IPS DF 4.7 (cell line): ENCODE measurements at regions not wholly inside any gene's neighbourhood (a gene's known extent, or its start where the extent isn't known, plus 50 kb on each side); places are given as distances from the start of the nearest gene placed in this dataset.
"Not testable (repeated sequence)": the region's sequence is repeated elsewhere in the genome, so short reads cannot be mapped to it uniquely, and the experiment has no call there.

Source experiments
- DNase-seq: peaks from one replicate; pipeline ENCODE4 v3.0.0-alpha.2; 2013; ENCODE audit warnings: low spot score; ENCODE audit errors: extremely low read depth

- no peak for DNase-seq
These were observed 98.1 kb upstream of the TAF11L2 start for GRCh38 chr5:17399931-17400330.

DNA sequence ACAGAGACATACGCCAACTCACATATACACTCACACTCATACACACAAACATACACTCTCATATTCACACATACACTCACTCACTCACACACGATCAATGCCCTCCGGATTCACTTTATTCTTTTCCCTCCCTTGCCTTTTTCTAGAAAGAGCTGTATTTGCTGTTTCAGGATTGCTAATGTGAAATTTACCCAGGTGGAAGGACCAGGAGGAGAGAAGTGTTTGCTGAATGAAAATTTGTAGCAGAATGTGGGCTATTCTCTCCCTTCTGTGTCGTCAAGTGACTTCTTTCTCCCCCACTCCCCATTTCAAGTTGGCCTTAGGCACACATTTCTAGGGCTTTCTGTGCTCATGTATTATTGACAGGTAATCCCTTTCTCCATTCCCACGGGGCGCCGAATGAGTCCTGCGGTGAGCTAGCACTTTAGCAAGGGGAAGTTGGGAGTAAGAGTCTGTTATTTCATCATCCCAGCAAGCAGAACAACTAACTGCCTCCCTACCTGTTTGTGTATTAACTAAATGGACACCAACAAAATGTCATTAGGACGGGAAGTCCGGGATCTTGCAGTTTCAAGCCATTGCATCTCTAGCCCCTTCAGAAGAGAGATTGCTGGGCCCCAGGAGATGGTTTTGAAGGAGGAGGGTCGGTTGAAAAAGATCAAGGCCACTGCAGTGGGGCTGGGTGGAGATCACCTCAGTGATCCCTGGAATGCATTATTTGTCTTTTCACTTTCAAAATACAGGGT lies 97.1 kb upstream of the TAF11L2 start:
- DNase-seq = peak; percentile 25

- DNase-seq = peak; percentile 51
These were observed 96.4 kb upstream of the TAF11L2 start for GRCh38 chr5:17401470-17402288.

GRCh38 chr5:17402289-17403121 lies 95.5 kb upstream of the TAF11L2 start:
- no peak for DNase-seq

GRCh38 chr5:17403695-17404490 lies 94.1 kb upstream of the TAF11L2 start:
- no peak for DNase-seq

- no peak for DNase-seq
These were observed 92.1 kb upstream of the TAF11L2 start for GRCh38 chr5:17405976-17406375.

DNA sequence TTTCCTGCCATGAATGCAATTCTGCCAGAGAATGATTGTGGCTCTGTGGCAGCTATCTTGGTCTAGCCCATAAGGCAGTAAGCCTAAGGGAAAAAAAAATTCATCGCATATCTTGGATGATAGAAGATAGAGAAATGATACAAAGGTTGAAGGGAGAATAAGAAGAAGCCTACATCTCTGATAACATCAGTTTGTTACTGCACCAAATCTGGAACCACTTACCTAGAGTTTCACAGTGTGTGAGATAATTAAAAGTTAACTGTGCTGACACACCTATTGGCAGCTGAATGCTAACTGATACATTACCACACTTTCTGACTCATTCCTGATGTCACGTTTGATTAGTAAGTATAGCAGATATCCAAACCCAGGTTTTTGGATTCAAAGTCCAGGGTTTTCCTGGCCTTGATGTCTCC lies 91.6 kb upstream of the TAF11L2 start:
- no peak for DNase-seq

GRCh38 chr5:17411436-17412402 lies 86.3 kb upstream of the TAF11L2 start:
- DNase-seq = no peak

DNA sequence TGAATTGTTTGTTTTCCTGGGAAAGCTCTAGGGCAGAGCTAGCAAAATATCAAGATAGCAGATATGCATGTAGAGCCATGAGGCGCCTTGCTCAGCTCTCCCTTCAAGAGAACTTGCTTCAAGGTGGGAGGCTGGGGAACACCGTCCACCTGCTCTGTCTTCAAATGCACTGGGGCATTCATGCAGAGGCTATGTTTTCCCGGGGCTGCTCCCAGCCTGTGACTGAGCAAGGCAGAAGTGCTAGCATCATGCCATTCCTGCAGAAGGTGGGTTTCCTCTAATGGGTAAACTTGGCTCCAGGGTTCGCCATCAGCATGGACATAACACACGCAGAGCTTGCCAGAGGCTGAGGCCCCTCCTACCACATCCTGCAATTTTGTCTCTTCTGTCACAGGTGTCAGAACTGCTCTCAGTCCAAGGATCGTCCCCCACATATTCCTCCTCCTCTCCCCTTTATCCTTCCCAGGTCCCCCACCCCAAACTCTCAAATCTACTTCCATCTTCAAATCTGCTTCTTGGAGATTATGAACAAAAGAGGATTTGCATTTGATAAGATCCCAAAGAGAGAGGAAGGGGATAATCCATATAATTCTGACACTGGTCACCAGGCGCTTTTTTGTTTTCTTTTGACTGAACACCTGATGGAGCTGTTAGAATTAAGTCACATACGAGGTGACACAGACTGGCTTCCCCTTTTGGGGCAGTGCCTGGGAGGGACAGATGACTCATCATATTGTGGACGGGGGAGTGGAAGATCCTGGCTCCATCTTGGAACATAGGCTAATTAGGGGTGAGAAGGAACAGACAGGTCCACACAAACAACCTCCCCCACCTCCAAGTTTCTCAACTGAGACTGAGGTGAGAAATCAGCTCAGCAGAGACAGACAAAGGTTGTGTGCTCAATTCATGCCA lies 85.0 kb upstream of the TAF11L2 start:
- no peak for DNase-seq

- DNase-seq = no peak
These were observed 84.3 kb upstream of the TAF11L2 start for GRCh38 chr5:17413691-17414090.

- no peak for DNase-seq
These were observed 82.7 kb upstream of the TAF11L2 start for GRCh38 chr5:17415321-17415758.

DNA sequence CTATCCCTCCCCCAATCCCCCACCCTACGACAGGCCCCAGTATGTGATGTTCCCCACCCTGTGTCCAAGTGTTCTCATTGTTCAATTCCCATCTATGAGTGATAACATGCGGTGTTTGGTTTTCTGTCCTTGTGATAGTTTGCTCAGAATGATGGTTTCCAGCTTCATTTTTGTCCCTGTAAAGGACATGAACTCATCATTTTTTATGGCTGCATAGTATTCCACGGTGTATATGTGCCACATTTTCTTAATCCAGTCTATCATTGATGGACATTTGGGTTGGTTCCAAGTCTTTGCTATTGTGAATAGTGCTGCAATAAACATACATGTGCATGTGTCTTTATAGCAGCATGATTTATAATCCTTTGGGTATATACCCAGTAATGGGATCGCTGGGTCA lies 81.7 kb upstream of the TAF11L2 start:
- not testable (repeated sequence) for DNase-seq

DNA sequence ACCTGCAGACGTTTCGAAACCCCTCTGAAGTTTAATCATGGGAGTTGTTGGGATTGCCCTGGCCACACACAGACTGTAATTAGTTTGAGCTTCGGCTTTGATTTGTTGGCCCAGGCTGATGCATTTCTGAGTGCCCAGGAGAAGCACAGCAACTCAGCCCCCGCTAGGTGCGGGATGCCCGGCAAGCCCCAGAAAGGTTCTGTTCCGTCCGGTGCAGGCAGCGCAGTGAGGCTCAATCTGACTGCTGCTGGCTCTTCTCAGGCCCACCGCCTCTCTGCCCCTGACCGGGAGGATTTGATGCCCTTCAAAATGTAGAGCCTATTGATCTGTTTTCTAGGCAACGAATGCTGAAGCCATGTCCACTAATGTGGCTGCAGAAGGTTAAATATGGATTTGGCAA lies 73.4 kb upstream of the TAF11L2 start:
- DNase-seq = no peak

DNA sequence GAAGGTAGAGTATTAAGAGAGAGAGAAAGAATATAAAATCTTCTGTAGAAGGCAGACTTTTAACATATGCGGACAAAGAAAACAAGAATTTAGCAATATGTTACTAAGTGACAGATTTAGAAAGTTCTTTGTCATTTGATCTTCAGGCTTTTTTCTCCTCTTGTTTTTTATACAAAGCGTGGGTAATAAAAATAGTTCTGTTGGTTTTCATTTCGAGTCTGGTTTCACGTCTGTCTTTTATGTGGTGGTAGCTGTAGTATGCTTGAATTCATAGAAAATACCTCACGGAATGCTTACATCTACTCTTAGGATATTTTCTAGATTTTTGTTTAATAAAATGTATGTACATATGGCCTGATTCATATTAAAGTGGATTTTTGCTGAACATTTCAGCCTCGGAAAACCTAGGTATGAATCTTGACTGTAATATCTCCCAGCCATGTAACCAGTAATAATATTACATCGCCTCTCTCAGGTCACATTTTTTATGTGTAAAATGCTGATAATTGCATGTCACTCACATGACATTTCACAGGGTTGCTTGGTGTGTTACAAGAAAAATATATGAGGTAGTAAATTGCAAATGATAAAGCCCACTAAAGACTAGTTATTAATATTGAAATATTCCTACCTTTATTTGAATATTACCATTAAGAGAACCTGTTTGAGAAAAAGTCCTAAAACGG lies 72.5 kb upstream of the TAF11L2 start:
- no peak for DNase-seq

DNA sequence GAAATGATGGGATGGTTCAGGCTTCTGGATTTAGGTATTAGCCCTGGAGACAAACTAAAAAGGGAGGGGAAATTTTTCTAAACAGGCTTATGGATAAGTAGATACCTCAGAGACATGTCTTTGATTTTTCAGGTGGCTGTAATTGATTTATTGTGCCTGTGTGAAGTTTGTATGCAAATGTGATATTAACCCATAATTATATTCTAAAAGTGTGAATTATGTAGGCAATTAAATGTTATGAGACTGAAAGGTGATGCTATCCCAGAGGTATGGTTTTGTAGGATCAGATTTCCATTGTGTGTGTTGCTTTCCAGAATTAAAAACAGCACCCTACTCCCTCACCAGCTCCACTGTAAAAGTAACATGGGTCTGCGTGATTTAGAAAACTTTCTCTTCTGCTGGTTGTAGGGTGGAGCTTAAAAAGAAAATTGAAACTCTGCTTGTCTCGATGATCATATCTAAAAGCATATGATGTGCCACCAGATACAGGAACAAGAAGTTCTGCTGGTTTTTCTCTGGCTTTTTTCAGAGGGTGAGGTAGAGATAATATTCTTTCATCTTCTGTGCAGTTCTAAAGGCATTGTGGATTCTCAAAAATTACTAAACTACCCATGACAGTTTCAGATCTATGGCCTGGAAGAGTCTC lies 71.8 kb upstream of the TAF11L2 start:
- DNase-seq = no peak

GRCh38 chr5:17428176-17428800 lies 69.7 kb upstream of the TAF11L2 start:
- DNase-seq = no peak

GRCh38 chr5:17429353-17429752 lies 68.7 kb upstream of the TAF11L2 start:
- no peak for DNase-seq
